PC-3 (cell line): ENCODE measurements at regions not wholly inside any gene's neighbourhood (a gene's known extent, or its start where the extent isn't known, plus 50 kb on each side); places are given as distances from the start of the nearest gene placed in this dataset.

Experiments
- ATAC-seq: fragments of 200-7000 bp; cut with Tn5 transposase; 2 replicates; pipeline ENCODE4 v1.9.1; 2020; ENCODE audit warnings: mild to moderate bottlenecking, moderate library complexity
- BruUV-seq: library from RNA; stranded (reverse); fragments of 400-500 nt; replicated peaks from 2 replicates; lab custom pipeline; 2021; lab: Mats Ljungman, UMichigan
- CTCF ChIA-PET: fragments of 300-600 bp; sonication (Branson Sonifier 250); formaldehyde crosslinking; loops from one replicate; lab custom pipeline; 2022; ENCODE audit warnings: antibody characterized with exemption; lab: Charles Lee
- POLR2A ChIA-PET: fragments of 300-600 bp; sonication (Branson Sonifier 250); formaldehyde crosslinking; loops from one replicate; lab custom pipeline; 2022; ENCODE audit warnings: antibody characterized with exemption; ENCODE audit not compliant: unreplicated experiment; lab: Charles Lee
- DNase-seq: peaks from one replicate; pipeline ENCODE4 v3.0.0-alpha.2; 2015
- H2AFZ ChIP-seq: fragments of 300-600 bp; sonication (generic); 2 replicates; pipeline ENCODE4 v1.6.0; 2016; ENCODE audit warnings: antibody characterized with exemption, low read length
- H3F3A ChIP-seq: fragments of 300-600 bp; sonication (generic); one replicate; pipeline ENCODE4 v1.6.0; 2017; ENCODE audit warnings: antibody characterized with exemption, low read length, control low read depth, mild to moderate bottlenecking; ENCODE audit not compliant: unreplicated experiment
- H3K27ac ChIP-seq: fragments of 300-600 bp; sonication (generic); 2 replicates; pipeline ENCODE4 v1.5.1; 2016; ENCODE audit warnings: mild to moderate bottlenecking, low read length
- H3K27me3 ChIP-seq: fragments of 300-600 bp; sonication (generic); 2 replicates; pipeline ENCODE4 v1.6.1; 2016; ENCODE audit warnings: low read length, mixed read lengths
- H3K36me3 ChIP-seq: fragments of 300-600 bp; sonication (generic); 2 replicates; pipeline ENCODE4 v1.6.1; 2016; ENCODE audit warnings: low read depth, mixed run types, low read length, mixed read lengths
- H3K4me1 ChIP-seq: fragments of 300-600 bp; sonication (generic); 2 replicates; pipeline ENCODE4 v1.5.1; 2016; ENCODE audit warnings: low read length; ENCODE audit not compliant: insufficient read depth
- H3K4me2 ChIP-seq: fragments of 300-600 bp; sonication (generic); 2 replicates; pipeline ENCODE4 v1.6.0; 2016; ENCODE audit warnings: low read length
- H3K4me3 ChIP-seq: fragments of 300-600 bp; sonication (generic); 2 replicates; pipeline ENCODE4 v1.5.1; 2016; ENCODE audit warnings: mild to moderate bottlenecking, low read length, mixed read lengths
- H3K79me2 ChIP-seq: fragments of 300-600 bp; sonication (generic); 2 replicates; pipeline ENCODE4 v1.6.1; 2017; ENCODE audit warnings: low read length, mixed read lengths
- H3K9ac ChIP-seq: fragments of 300-600 bp; sonication (generic); 2 replicates; pipeline ENCODE4 v1.6.0; 2016; ENCODE audit warnings: mild to moderate bottlenecking, low read length
- H3K9me2 ChIP-seq: fragments of 300-600 bp; sonication (generic); replicated peaks from 2 replicates; pipeline ENCODE4 v1.6.1; 2016; ENCODE audit warnings: mixed run types, low read length, mixed read lengths
- H3K9me3 ChIP-seq: fragments of 300-600 bp; sonication (generic); 2 replicates; pipeline ENCODE4 v1.6.1; 2016; ENCODE audit warnings: low read length, mixed read lengths
- H4K20me1 ChIP-seq: fragments of 300-600 bp; sonication (generic); 2 replicates; pipeline ENCODE4 v1.6.1; 2016; ENCODE audit warnings: low read length, mixed read lengths
- EZH2 ChIP-seq: fragments of 300-600 bp; sonication (generic); IDR thresholded peaks from one replicate; pipeline ENCODE4 v1.6.1; 2017; ENCODE audit warnings: antibody characterized with exemption, mild to moderate bottlenecking, low read length; ENCODE audit not compliant: unreplicated experiment
- EZH2phosphoT487 ChIP-seq: fragments of 300-600 bp; sonication (generic); IDR thresholded peaks from 2 replicates; pipeline ENCODE4 v1.6.1; 2018; ENCODE audit warnings: mild to moderate bottlenecking, antibody characterized with exemption, low read length, borderline replicate concordance
- intact Hi-C: fragments of 100-400 bp; cut with micrococcal nuclease; formaldehyde crosslinking; loops from 2 replicates; pipeline ENCODE4 v1.9.0; 2023
- TF ChIP-seq, protein P1 (sequence below): fragments of 300-600 bp; sonication (generic); conservative IDR thresholded peaks from 2 replicates; pipeline ENCODE4 v1.5.1; 2017; ENCODE audit warnings: antibody characterized with exemption, low read depth, mild to moderate bottlenecking, low read length

DNA sequence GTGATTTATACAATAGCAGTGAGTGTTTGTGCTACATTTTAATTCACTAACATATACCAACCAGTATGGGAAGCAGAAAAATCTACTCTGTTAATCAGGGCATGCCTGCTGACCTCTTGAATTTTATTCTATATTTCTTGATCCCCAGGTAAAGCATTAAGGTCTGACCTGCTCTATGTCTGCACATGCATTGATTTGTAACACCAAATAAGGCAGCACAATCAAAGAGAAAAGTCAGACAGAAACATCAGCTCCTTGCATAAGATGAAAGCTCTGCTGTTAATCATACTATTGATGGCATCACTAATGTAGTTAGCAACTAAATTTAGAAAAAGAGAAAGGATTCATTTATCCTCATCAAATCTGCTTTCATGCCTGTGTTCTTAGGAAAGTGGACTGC lies 2744.8 kb upstream of the PCDH20 start:
- intact Hi-C loops = no loop called here
- ATAC-seq = no peak

DNA sequence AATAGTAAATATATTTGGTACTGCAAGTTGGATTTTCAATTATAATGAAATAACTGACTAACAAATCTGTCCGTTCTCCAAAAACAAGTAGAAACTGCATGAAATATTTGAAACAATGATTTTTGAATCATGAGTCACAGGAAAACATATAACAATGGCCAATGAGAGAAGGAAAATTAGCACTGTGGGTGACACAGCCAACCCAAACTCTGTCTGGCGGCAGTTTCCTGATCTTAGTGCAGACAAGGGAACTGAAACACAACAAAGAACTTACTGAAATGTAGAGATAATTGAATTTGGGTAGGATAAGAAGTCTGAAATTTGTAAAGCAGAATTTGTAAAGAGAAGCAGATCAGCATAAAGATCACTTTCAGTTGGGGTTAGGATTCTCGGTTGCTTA lies 2743.3 kb upstream of the PCDH20 start:
- no peaks in the 10 kb centered on the region for H4K20me1 ChIP-seq
- ATAC-seq (no peak), DNase-seq (peak; percentile 3)
- no peaks in the 10 kb centered on the region for H3F3A ChIP-seq
- no TSS peak for BruUV-seq
- no peak overlapping the region for H3K4me3 ChIP-seq
- 0 out of 2 replicates have a peak overlapping the region, but pooled peaks have one; percentile 6 for H2AFZ ChIP-seq
- no peak overlapping the region for H3K27ac ChIP-seq
- intact Hi-C loops = loop anchor here (10.0 kb wide), 2 partner anchors 106 to 286 kb away; no protein-coding TSS in a partner anchor
- no peaks in the 10 kb centered on the region for H3K36me3 ChIP-seq
- TF ChIP-seq, protein P1, sequence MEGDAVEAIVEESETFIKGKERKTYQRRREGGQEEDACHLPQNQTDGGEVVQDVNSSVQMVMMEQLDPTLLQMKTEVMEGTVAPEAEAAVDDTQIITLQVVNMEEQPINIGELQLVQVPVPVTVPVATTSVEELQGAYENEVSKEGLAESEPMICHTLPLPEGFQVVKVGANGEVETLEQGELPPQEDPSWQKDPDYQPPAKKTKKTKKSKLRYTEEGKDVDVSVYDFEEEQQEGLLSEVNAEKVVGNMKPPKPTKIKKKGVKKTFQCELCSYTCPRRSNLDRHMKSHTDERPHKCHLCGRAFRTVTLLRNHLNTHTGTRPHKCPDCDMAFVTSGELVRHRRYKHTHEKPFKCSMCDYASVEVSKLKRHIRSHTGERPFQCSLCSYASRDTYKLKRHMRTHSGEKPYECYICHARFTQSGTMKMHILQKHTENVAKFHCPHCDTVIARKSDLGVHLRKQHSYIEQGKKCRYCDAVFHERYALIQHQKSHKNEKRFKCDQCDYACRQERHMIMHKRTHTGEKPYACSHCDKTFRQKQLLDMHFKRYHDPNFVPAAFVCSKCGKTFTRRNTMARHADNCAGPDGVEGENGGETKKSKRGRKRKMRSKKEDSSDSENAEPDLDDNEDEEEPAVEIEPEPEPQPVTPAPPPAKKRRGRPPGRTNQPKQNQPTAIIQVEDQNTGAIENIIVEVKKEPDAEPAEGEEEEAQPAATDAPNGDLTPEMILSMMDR = no peak
- TF ChIP-seq EZH2 = no peak
- TF ChIP-seq EZH2phosphoT487 = no peak
- POLR2A ChIA-PET = no interaction called here
- CTCF ChIA-PET = no interaction called here
- no peak overlapping the region for H3K4me2 ChIP-seq
- no peaks in the 10 kb centered on the region for H3K9me3 ChIP-seq
- H3K9me2 ChIP-seq = no peaks in the 10 kb centered on the region
- H3K9ac ChIP-seq = no peak overlapping the region
- H3K27me3 ChIP-seq = no peaks in the 10 kb centered on the region
- H3K79me2 ChIP-seq = no peaks in the 10 kb centered on the region
- peaks cover 4% of the 10 kb centered on the region; the same call in 1 of the 2 replicates for H3K4me1 ChIP-seq

More for the DNA sequence above, 2744.8 kb upstream of the PCDH20 start:
- H3K79me2 ChIP-seq = no peaks in the 10 kb centered on the region
- TF ChIP-seq, protein P1 = no peak
- TF ChIP-seq EZH2 (no peak), EZH2phosphoT487 (no peak)
- H3K4me2 ChIP-seq = no peak overlapping the region
- H3K9me3 ChIP-seq = no peaks in the 10 kb centered on the region
- H3K27ac ChIP-seq = no peak overlapping the region
- no peaks in the 10 kb centered on the region for H4K20me1 ChIP-seq
- H3K36me3 ChIP-seq = no peaks in the 10 kb centered on the region
- no TSS peak for BruUV-seq
- no peaks in the 10 kb centered on the region for H3K9me2 ChIP-seq
- no peaks in the 10 kb centered on the region for H3K27me3 ChIP-seq
- H2AFZ ChIP-seq = no peak overlapping the region
- no peak overlapping the region for H3K9ac ChIP-seq
- DNase-seq = no peak
- ChIA-PET CTCF (no interaction called here), POLR2A (no interaction called here)
- H3F3A ChIP-seq = no peaks in the 10 kb centered on the region
- no peak overlapping the region for H3K4me3 ChIP-seq
- peaks cover 4% of the 10 kb centered on the region; the same call in 1 of the 2 replicates for H3K4me1 ChIP-seq

DNA sequence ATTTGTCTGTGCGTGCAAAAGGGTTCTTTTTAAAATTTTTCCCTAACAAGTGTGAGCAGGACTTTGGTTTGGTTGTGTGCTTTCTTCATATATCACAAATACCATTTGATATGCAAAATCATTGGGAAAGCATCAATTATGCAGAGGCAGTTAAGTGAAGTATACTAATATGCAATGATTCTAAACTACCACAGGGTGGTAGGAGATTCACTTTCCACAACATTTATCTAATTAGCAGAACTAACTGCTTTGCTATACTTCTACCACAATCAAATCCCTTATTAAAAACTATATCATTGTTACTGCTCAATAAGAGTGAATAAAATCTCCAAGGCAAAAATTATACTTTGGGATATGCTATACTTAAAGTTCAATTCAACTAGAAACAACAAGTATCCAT lies 2738.9 kb upstream of the PCDH20 start:
- Histone ChIP-seq H3K79me2 (no peaks in the 10 kb centered on the region), H3K4me2 (no peak overlapping the region), H3K27ac (no peak overlapping the region), H2AFZ (no peak overlapping the region), H3K4me3 (no peak overlapping the region), H3K9me2 (no peaks in the 10 kb centered on the region), H3K4me1 (peaks cover 4% of the 10 kb centered on the region; the same call in 1 of the 2 replicates), H4K20me1 (no peaks in the 10 kb centered on the region), H3K36me3 (no peaks in the 10 kb centered on the region), H3K9ac (no peak overlapping the region), H3K9me3 (no peaks in the 10 kb centered on the region), H3F3A (no peaks in the 10 kb centered on the region), H3K27me3 (no peaks in the 10 kb centered on the region)
- POLR2A ChIA-PET = no interaction called here
- DNase-seq (peak; percentile 28), ATAC-seq (no peak)
- no TSS peak for BruUV-seq
- CTCF ChIA-PET = no interaction called here
- intact Hi-C loops = loop anchor here (5.0 to 10.0 kb wide), 3 partner anchors 110 to 318 kb away; no protein-coding TSS in a partner anchor
- no peak for TF ChIP-seq EZH2
- TF ChIP-seq, protein P1 = peak; percentile 53
